ENCODE measurements at regions not wholly inside any gene's neighbourhood (a gene's known extent, or its start where the extent isn't known, plus 50 kb on each side); places are given as distances from the start of the nearest gene placed in this dataset.

GRCh38 chr10:4467481-4467880 is 358.5 kb upstream of the AKR1E2 start:
- no peak overlapping the region for H3K4me3 ChIP-seq (replicated peaks; ENCODE audit: insufficient read depth, low read length)
- H3K27ac ChIP-seq (replicated peaks), result no peak overlapping the region
- TF ChIP-seq POLR2AphosphoS5 (IDR thresholded peaks at IDR 0.05; ENCODE audit: low read depth), result no peak
- TF ChIP-seq SPI1 (IDR thresholded peaks at IDR 0.05; ENCODE audit: borderline replicate concordance, low read depth), result no peak
- no peak for TF ChIP-seq CTCF (IDR thresholded peaks at IDR 0.05; ENCODE audit: insufficient read depth, low read length)
- TF ChIP-seq REST (IDR thresholded peaks at IDR 0.05; ENCODE audit: insufficient replicate concordance, low read depth), result no peak
- TF ChIP-seq GABPA (IDR thresholded peaks at IDR 0.05; ENCODE audit: low read depth), result no peak
- no peaks in the 10 kb centered on the region for H3K27me3 ChIP-seq (ENCODE audit: insufficient read depth, poor library complexity, severe bottlenecking)
- no peak for DNase-seq (ENCODE audit: low read depth in 1 of 2, low spot score in 1 of 2)

- Histone ChIP-seq H3K27ac (replicated peaks) (no peak overlapping the region), H3K4me3 (replicated peaks; ENCODE audit: insufficient read depth, low read length) (no peak overlapping the region), H3K27me3 (ENCODE audit: insufficient read depth, poor library complexity, severe bottlenecking) (no peaks in the 10 kb centered on the region)
- DNase-seq (ENCODE audit: low read depth in 1 of 2, low spot score in 1 of 2), result no peak
- TF ChIP-seq POLR2AphosphoS5 (IDR thresholded peaks at IDR 0.05; ENCODE audit: low read depth) (no peak), SPI1 (IDR thresholded peaks at IDR 0.05; ENCODE audit: borderline replicate concordance, low read depth) (no peak), REST (IDR thresholded peaks at IDR 0.05; ENCODE audit: insufficient replicate concordance, low read depth) (no peak), CTCF (IDR thresholded peaks at IDR 0.05; ENCODE audit: insufficient read depth, low read length) (no peak), GABPA (IDR thresholded peaks at IDR 0.05; ENCODE audit: low read depth) (no peak)
Measured at GRCh38 chr10:4460267-4460666, 365.7 kb upstream of the AKR1E2 start.

GRCh38 chr10:4459531-4459930 is 366.5 kb upstream of the AKR1E2 start:
- Histone ChIP-seq H3K27ac (replicated peaks) (no peak overlapping the region), H3K27me3 (ENCODE audit: insufficient read depth, poor library complexity, severe bottlenecking) (no peaks in the 10 kb centered on the region), H3K4me3 (replicated peaks; ENCODE audit: insufficient read depth, low read length) (no peak overlapping the region)
- no peak for DNase-seq (ENCODE audit: low read depth in 1 of 2, low spot score in 1 of 2)
- TF ChIP-seq REST (IDR thresholded peaks at IDR 0.05; ENCODE audit: insufficient replicate concordance, low read depth) (no peak), CTCF (IDR thresholded peaks at IDR 0.05; ENCODE audit: insufficient read depth, low read length) (no peak), SPI1 (IDR thresholded peaks at IDR 0.05; ENCODE audit: borderline replicate concordance, low read depth) (no peak), POLR2AphosphoS5 (IDR thresholded peaks at IDR 0.05; ENCODE audit: low read depth) (no peak), GABPA (IDR thresholded peaks at IDR 0.05; ENCODE audit: low read depth) (no peak)
